ENCODE measurements at regions not wholly inside any gene's neighbourhood (a gene's known extent, or its start where the extent isn't known, plus 50 kb on each side); places are given as distances from the start of the nearest gene placed in this dataset.
A peak's percentile ranks its signal among the peaks of the same experiment; 100 is the strongest.

DNA sequence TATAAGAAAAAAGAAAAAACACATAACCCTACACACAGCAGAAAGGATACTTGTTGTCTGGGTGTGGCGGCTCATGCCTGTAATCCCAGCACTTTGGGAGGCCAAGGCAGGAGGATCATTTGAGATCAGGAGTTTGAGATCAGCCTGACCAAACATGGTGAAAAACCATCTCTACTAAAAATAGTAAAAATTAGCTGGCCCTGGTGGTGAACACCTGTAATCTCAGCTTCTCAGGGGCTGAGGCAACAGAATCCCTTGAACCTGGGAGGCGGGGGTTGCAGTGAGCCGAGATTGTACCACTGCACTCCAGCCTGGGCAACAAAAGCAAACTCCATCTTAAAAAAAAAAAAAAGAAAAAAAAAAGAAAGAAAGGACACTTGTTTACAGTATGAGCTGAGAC is 147.6 kb upstream of the PITX1 start:
- 73 to 100% (median 93%) methylated on average over 1 to 3 of the region's 3 CpGs; no CpG with 5 or more reads in 3 of the 10 experiments for whole genome bisulfite sequencing, 10 experiments
- H3K4me1 ChIP-seq (replicated peaks in 1 of 2), result peaks cover 0 to 6% of the 10 kb centered on the region in 2 donors
- H3K27ac ChIP-seq, result no peak overlapping the region
- no peak for ATAC-seq (replicated peaks in 6 of 8)
- no peak overlapping the region for H3K4me3 ChIP-seq
- in situ Hi-C loops (cut with MboI; ENCODE audit: low pct_unique_long_range_greater_than_20kb in 2 of 9, low sequenced_read_pairs in 9 of 9, unreplicated experiment in 9 of 9), result no loop called here

DNA sequence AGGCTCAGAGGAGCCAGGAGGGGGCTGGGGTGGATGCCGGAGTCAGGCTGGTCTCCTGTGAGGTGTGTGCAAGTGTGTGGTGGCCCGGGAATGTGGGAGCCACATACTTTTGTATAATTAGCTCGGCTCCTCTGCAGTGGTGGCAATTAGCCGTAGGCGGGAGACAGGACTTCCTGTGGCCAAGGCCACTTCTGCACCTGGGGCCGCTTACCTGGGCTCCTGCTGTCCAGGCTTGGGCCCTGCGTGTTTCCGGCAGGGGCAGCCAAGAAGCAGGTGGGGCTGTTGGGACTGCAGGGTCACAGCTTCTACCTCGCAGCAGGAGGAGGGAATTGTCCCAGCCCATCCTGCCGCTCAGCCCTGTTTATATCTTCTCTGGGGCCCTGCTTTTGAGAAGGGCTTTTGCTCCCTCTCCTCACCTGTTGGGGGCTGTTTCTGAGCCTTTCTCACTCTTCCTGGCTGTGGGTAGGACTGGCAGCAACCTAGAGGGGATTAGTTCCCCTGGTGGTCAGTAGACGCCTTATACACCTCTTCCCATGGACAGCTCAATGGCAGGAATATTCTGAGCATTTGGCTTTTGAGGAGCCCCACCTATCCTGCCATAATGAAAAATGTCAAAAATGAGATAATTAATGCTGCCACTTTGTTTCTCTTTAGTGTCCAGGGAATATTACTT is 145.4 kb upstream of the PITX1 start:
- 29 to 90% (median 77%) methylated on average over 1 to 3 of the region's 11 CpGs; no CpG with 5 or more reads in 6 of the 10 experiments for WGBS, 10 experiments
- no peaks in the 10 kb centered on the region for H3K4me1 ChIP-seq (replicated peaks in 1 of 2)
- no peak overlapping the region for H3K27ac ChIP-seq
- in situ Hi-C loops (cut with MboI; ENCODE audit: low pct_unique_long_range_greater_than_20kb in 2 of 9, low sequenced_read_pairs in 9 of 9, unreplicated experiment in 9 of 9), result no loop called here
- ATAC-seq (replicated peaks in 6 of 8), result no peak
- no peak overlapping the region for H3K4me3 ChIP-seq

DNA sequence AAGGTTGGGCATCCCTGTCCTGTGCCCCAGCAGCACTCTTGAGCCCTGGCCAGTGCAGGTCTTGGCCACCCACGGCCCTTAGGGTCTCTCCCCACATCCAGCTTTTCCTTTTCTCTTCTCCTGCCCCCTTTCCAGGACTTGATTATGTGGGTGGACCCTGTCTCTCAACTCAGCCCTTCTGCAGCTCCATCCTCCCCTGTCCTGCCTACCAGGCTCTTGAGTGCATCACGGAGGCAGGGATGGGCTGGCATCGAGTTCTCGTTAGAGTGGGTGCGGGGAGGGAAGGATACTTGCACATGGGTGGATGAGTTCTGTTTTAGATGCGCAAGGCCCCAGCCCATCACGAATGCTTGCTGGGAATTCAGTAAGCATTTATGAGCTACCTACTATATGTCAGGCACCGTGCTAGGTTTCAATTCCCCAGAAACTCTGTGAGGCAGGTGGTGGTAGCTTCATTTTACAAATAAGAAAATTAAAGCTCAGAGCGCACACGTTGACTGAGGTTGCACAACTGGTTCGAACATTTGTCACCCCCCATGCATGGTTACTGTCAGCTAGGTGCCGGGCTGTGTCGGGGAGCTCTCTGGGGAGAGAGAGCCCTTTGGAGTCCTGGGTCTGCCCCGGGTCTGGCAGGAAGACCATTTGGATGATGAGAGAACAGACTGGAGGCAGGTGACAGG is 144.6 kb upstream of the PITX1 start:
- in situ Hi-C loops (cut with MboI; ENCODE audit: low pct_unique_long_range_greater_than_20kb in 2 of 9, low sequenced_read_pairs in 9 of 9, unreplicated experiment in 9 of 9), result no loop called here
- ATAC-seq (replicated peaks in 6 of 8), result no peak
- 42 to 80% (median 62%) methylated on average over 3 to 9 of the region's 14 CpGs; no CpG with 5 or more reads in 1 of the 10 experiments for WGBS, 10 experiments

GRCh38 chr5:135177591-135177990 is 143.6 kb upstream of the PITX1 start:
- Histone ChIP-seq H3K27ac (no peak overlapping the region), H3K4me3 (no peak overlapping the region), H3K4me1 (replicated peaks in 1 of 2) (no peaks in the 10 kb centered on the region)
- in situ Hi-C loops (cut with MboI; ENCODE audit: low pct_unique_long_range_greater_than_20kb in 2 of 9, low sequenced_read_pairs in 9 of 9, unreplicated experiment in 9 of 9), result no loop called here
- WGBS, 10 experiments, result 0% methylated on average over 1 of the region's 4 CpGs; no CpG with 5 or more reads in 9 of the 10 experiments
- ATAC-seq (replicated peaks in 6 of 8), result no peak

More for the DNA sequence above, 144.6 kb upstream of the PITX1 start:
- no peak overlapping the region for H3K4me3 ChIP-seq
- H3K4me1 ChIP-seq (replicated peaks in 1 of 2), result no peaks in the 10 kb centered on the region
- H3K27ac ChIP-seq, result no peak overlapping the region

- H3K4me3 ChIP-seq, result no peak overlapping the region
Measured at GRCh38 chr5:135176991-135177390, 143.0 kb upstream of the PITX1 start.

GRCh38 chr5:135174315-135175096 is 140.5 kb upstream of the PITX1 start:
- no peaks in the 10 kb centered on the region for H3K4me1 ChIP-seq (replicated peaks in 1 of 2)
- in situ Hi-C loops (cut with MboI; ENCODE audit: low pct_unique_long_range_greater_than_20kb in 2 of 9, low sequenced_read_pairs in 9 of 9, unreplicated experiment in 9 of 9), result no loop called here
- no peak overlapping the region for H3K4me3 ChIP-seq
- H3K27ac ChIP-seq, result no peak overlapping the region
- WGBS, 10 experiments, result 32 to 70% (median 60%) methylated on average over 1 to 4 of the region's 8 CpGs; no CpG with 5 or more reads in 5 of the 10 experiments
- ATAC-seq (replicated peaks in 6 of 8), result no peak

More at GRCh38 chr5:135176991-135177390, 143.0 kb upstream of the PITX1 start:
- ATAC-seq (replicated peaks in 6 of 8), result no peak
- Histone ChIP-seq H3K27ac (no peak overlapping the region), H3K4me1 (replicated peaks in 1 of 2) (no peaks in the 10 kb centered on the region)
- in situ Hi-C loops (cut with MboI; ENCODE audit: low pct_unique_long_range_greater_than_20kb in 2 of 9, low sequenced_read_pairs in 9 of 9, unreplicated experiment in 9 of 9), result no loop called here
- 77 to 100% (median 100%) methylated on average over 1 to 3 of the region's 7 CpGs; no CpG with 5 or more reads in 7 of the 10 experiments for WGBS, 10 experiments

- in situ Hi-C loops (cut with MboI; ENCODE audit: low pct_unique_long_range_greater_than_20kb in 2 of 9, low sequenced_read_pairs in 9 of 9, unreplicated experiment in 9 of 9), result no loop called here
Measured at GRCh38 chr5:135173662-135174290, 139.7 kb upstream of the PITX1 start.

GRCh38 chr5:135172718-135173117 is 138.7 kb upstream of the PITX1 start:
- 0 to 31% (median 25%) methylated on average over 1 to 2 of the region's 2 CpGs; no CpG with 5 or more reads in 6 of the 10 experiments for WGBS, 10 experiments
- H3K4me3 ChIP-seq, result no peak overlapping the region
- ATAC-seq (replicated peaks in 6 of 8), result no peak
- in situ Hi-C loops (cut with MboI; ENCODE audit: low pct_unique_long_range_greater_than_20kb in 2 of 9, low sequenced_read_pairs in 9 of 9, unreplicated experiment in 9 of 9), result no loop called here
- no peaks in the 10 kb centered on the region for H3K4me1 ChIP-seq (replicated peaks in 1 of 2)
- no peak overlapping the region for H3K27ac ChIP-seq

More at GRCh38 chr5:135173662-135174290, 139.7 kb upstream of the PITX1 start:
- WGBS, 10 experiments, result 10 to 83% (median 63%) methylated on average over 1 to 4 of the region's 6 CpGs; no CpG with 5 or more reads in 2 of the 10 experiments
- Histone ChIP-seq H3K27ac (no peak overlapping the region), H3K4me3 (no peak overlapping the region), H3K4me1 (replicated peaks in 1 of 2) (no peaks in the 10 kb centered on the region)
- ATAC-seq (replicated peaks in 6 of 8), result peak in 1 of 8 experiments; percentile 42

GRCh38 chr5:135171336-135171735 is 137.3 kb upstream of the PITX1 start:
- no peak for ATAC-seq (replicated peaks in 6 of 8)
- Histone ChIP-seq H3K27ac (no peak overlapping the region), H3K4me1 (replicated peaks in 1 of 2) (no peaks in the 10 kb centered on the region), H3K4me3 (no peak overlapping the region)
- in situ Hi-C loops (cut with MboI; ENCODE audit: low pct_unique_long_range_greater_than_20kb in 2 of 9, low sequenced_read_pairs in 9 of 9, unreplicated experiment in 9 of 9), result no loop called here
- WGBS, 10 experiments, result 50 to 100% (median 100%) methylated on average over 1 of the region's 1 CpG; no CpG with 5 or more reads in 3 of the 10 experiments

DNA sequence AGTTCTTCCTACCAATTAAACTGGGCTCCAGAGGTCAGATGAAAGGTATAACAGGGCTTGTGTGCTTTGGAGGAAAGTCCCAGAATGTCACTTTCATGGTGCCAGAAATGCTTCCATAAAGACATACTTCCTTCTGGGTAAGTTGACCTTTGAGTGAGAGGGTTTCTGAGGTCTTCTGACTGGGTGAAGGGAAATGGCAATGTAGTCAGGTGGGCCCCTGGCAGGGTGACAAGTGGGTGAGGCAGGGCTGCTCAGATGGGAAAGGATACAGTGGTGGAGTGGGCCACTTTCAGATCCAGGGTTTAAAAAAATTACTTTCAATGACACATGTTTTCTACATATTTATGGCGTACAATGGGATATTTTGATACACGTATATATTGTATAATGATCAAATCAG is 136.5 kb upstream of the PITX1 start:
- no peak overlapping the region for H3K27ac ChIP-seq
- H3K4me3 ChIP-seq, result no peak overlapping the region
- in situ Hi-C loops (cut with MboI; ENCODE audit: low pct_unique_long_range_greater_than_20kb in 2 of 9, low sequenced_read_pairs in 9 of 9, unreplicated experiment in 9 of 9), result no loop called here
- ATAC-seq (replicated peaks in 6 of 8), result no peak
- 40 to 100% (median 78%) methylated on average over 1 to 2 of the region's 2 CpGs; no CpG with 5 or more reads in 3 of the 10 experiments for WGBS, 10 experiments
- H3K4me1 ChIP-seq (replicated peaks in 1 of 2), result no peaks in the 10 kb centered on the region

DNA sequence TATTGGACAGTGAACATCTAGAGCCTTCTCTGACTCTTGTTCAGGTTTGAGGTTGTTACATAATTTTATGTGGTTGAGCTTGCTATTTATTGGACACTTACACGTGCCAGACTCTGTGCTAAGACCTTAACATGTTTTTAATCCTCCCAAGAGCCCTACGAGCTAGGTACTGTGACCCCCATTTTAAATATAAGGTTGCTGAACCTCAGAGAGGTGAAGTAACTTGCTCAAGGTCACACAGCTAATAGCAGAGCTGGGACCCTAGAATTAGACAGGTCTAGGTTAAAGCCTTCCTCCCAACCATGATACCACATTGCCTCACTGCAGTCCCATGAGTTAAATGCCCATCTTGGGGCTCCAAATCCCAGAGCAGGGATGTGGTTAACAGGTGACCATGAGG is 135.7 kb upstream of the PITX1 start:
- in situ Hi-C loops (cut with MboI; ENCODE audit: low pct_unique_long_range_greater_than_20kb in 2 of 9, low sequenced_read_pairs in 9 of 9, unreplicated experiment in 9 of 9), result no loop called here
- no peak overlapping the region for H3K4me3 ChIP-seq
- no peak for ATAC-seq (replicated peaks in 6 of 8)
- WGBS, 10 experiments, result 0 to 67% (median 14%) methylated on average over 1 to 2 of the region's 2 CpGs; no CpG with 5 or more reads in 2 of the 10 experiments
- no peaks in the 10 kb centered on the region for H3K4me1 ChIP-seq (replicated peaks in 1 of 2)
- no peak overlapping the region for H3K27ac ChIP-seq

GRCh38 chr5:135167634-135168033 is 133.6 kb upstream of the PITX1 start:
- no peak for ATAC-seq (replicated peaks in 6 of 8)
- 8 to 80% (median 55%) methylated on average over 1 to 3 of the region's 4 CpGs; no CpG with 5 or more reads in 4 of the 10 experiments for WGBS, 10 experiments
- Histone ChIP-seq H3K27ac (no peak overlapping the region), H3K4me1 (replicated peaks in 1 of 2) (no peaks in the 10 kb centered on the region), H3K4me3 (no peak overlapping the region)
- in situ Hi-C loops (cut with MboI; ENCODE audit: low pct_unique_long_range_greater_than_20kb in 2 of 9, low sequenced_read_pairs in 9 of 9, unreplicated experiment in 9 of 9), result no loop called here
